ENCODE measurements at regions not wholly inside any gene's neighbourhood (a gene's known extent, or its start where the extent isn't known, plus 50 kb on each side); places are given as distances from the start of the nearest gene placed in this dataset.

- DNase-seq (ENCODE audit: low read depth) = no peak
- no peak overlapping the region for H3K4me3 ChIP-seq (ENCODE audit: low read depth, low read length)
These were observed 210.9 kb upstream of the ZFP64 start for GRCh38 chr20:52402514-52402913.

- H3K4me3 ChIP-seq (ENCODE audit: low read depth, low read length) = no peak overlapping the region
- DNase-seq (ENCODE audit: low read depth) = no peak
These were observed 209.9 kb upstream of the ZFP64 start for GRCh38 chr20:52401431-52401830.

- H3K4me3 ChIP-seq (ENCODE audit: low read depth, low read length) = no peak overlapping the region
- no peak for DNase-seq (ENCODE audit: low read depth)
These were observed 207.8 kb upstream of the ZFP64 start for GRCh38 chr20:52399352-52399751.

GRCh38 chr20:52389606-52390005 lies 198.0 kb upstream of the ZFP64 start:
- H3K4me3 ChIP-seq (ENCODE audit: low read depth, low read length) = no peak overlapping the region
- no peak for DNase-seq (ENCODE audit: low read depth)

- H3K4me3 ChIP-seq (ENCODE audit: low read depth, low read length) = no peak overlapping the region
- no peak for DNase-seq (ENCODE audit: low read depth)
These were observed 192.5 kb upstream of the ZFP64 start for GRCh38 chr20:52383995-52384621.

- DNase-seq (ENCODE audit: low read depth) = no peak
- H3K4me3 ChIP-seq (ENCODE audit: low read depth, low read length) = no peak overlapping the region
These were observed 191.4 kb upstream of the ZFP64 start for GRCh38 chr20:52382933-52383332.

GRCh38 chr20:52379723-52380336 lies 188.3 kb upstream of the ZFP64 start:
- no peak overlapping the region for H3K4me3 ChIP-seq (ENCODE audit: low read depth, low read length)
- no peak for DNase-seq (ENCODE audit: low read depth)

GRCh38 chr20:52372169-52372568 lies 180.6 kb upstream of the ZFP64 start:
- no peak overlapping the region for H3K4me3 ChIP-seq (ENCODE audit: low read depth, low read length)
- DNase-seq (ENCODE audit: low read depth) = no peak

- DNase-seq (ENCODE audit: low read depth) = no peak
These were observed 174.1 kb upstream of the ZFP64 start for GRCh38 chr20:52365688-52366087.

GRCh38 chr20:52364405-52364804 lies 172.8 kb upstream of the ZFP64 start:
- no peak for DNase-seq (ENCODE audit: low read depth)
- no peak overlapping the region for H3K4me3 ChIP-seq (ENCODE audit: low read depth, low read length)

More at GRCh38 chr20:52365688-52366087, 174.1 kb upstream of the ZFP64 start:
- no peak overlapping the region for H3K4me3 ChIP-seq (ENCODE audit: low read depth, low read length)

GRCh38 chr20:52361650-52362049 lies 170.1 kb upstream of the ZFP64 start:
- DNase-seq (ENCODE audit: low read depth) = no peak
- no peak overlapping the region for H3K4me3 ChIP-seq (ENCODE audit: low read depth, low read length)

- H3K4me3 ChIP-seq (ENCODE audit: low read depth, low read length) = no peak overlapping the region
- DNase-seq (ENCODE audit: low read depth) = no peak
These were observed 158.2 kb upstream of the ZFP64 start for GRCh38 chr20:52349806-52350205.

- DNase-seq (ENCODE audit: low read depth) = no peak
- no peak overlapping the region for H3K4me3 ChIP-seq (ENCODE audit: low read depth, low read length)
These were observed 156.9 kb upstream of the ZFP64 start for GRCh38 chr20:52348434-52348833.

GRCh38 chr20:52346797-52347196 lies 155.2 kb upstream of the ZFP64 start:
- no peak for DNase-seq (ENCODE audit: low read depth)

GRCh38 chr20:52342913-52343312 lies 151.3 kb upstream of the ZFP64 start:
- H3K4me3 ChIP-seq (ENCODE audit: low read depth, low read length) = no peak overlapping the region
- DNase-seq (ENCODE audit: low read depth) = no peak

More at GRCh38 chr20:52346797-52347196, 155.2 kb upstream of the ZFP64 start:
- H3K4me3 ChIP-seq (ENCODE audit: low read depth, low read length) = no peak overlapping the region

GRCh38 chr20:52340036-52340634 lies 148.6 kb upstream of the ZFP64 start:
- no peak for DNase-seq (ENCODE audit: low read depth)
- H3K4me3 ChIP-seq (ENCODE audit: low read depth, low read length) = no peak overlapping the region

GRCh38 chr20:52332649-52333250 lies 141.2 kb upstream of the ZFP64 start:
- no peak overlapping the region for H3K4me3 ChIP-seq (ENCODE audit: low read depth, low read length)
- DNase-seq (ENCODE audit: low read depth) = no peak

GRCh38 chr20:52332230-52332629 lies 140.7 kb upstream of the ZFP64 start:
- no peak for DNase-seq (ENCODE audit: low read depth)
- H3K4me3 ChIP-seq (ENCODE audit: low read depth, low read length) = no peak overlapping the region

GRCh38 chr20:52331655-52332054 lies 140.1 kb upstream of the ZFP64 start:
- no peak overlapping the region for H3K4me3 ChIP-seq (ENCODE audit: low read depth, low read length)
- DNase-seq (ENCODE audit: low read depth) = no peak

- H3K4me3 ChIP-seq (ENCODE audit: low read depth, low read length) = no peak overlapping the region
- DNase-seq (ENCODE audit: low read depth) = no peak
These were observed 129.8 kb upstream of the ZFP64 start for GRCh38 chr20:52321396-52321795.

GRCh38 chr20:52318651-52319050 lies 127.1 kb upstream of the ZFP64 start:
- H3K4me3 ChIP-seq (ENCODE audit: low read depth, low read length) = no peak overlapping the region
- DNase-seq (ENCODE audit: low read depth) = no peak

Measured in skeletal muscle cell (primary cell).